ENCODE measurements at regions not wholly inside any gene's neighbourhood (a gene's known extent, or its start where the extent isn't known, plus 50 kb on each side); places are given as distances from the start of the nearest gene placed in this dataset.

GRCh38 chr2:37554687-37555086 lies 116.8 kb downstream of the CDC42EP3 start:
- Histone ChIP-seq H3K27me3 (no peaks in the 10 kb centered on the region), H3K4me3 (no peak overlapping the region), H3K9me3 (no peaks in the 10 kb centered on the region), H3K36me3 (no peaks in the 10 kb centered on the region)
- no peak for DNase-seq

- Histone ChIP-seq H3K36me3 (no peaks in the 10 kb centered on the region), H3K9me3 (no peaks in the 10 kb centered on the region), H3K4me3 (no peak overlapping the region), H3K27me3 (no peaks in the 10 kb centered on the region)
- DNase-seq, result no peak
Measured at GRCh38 chr2:37555457-37555856, 116.0 kb downstream of the CDC42EP3 start.

- H3K4me3 ChIP-seq, result no peak overlapping the region
- no peaks in the 10 kb centered on the region for H3K36me3 ChIP-seq
- no peaks in the 10 kb centered on the region for H3K9me3 ChIP-seq
- no peak for DNase-seq
- H3K27me3 ChIP-seq, result no peaks in the 10 kb centered on the region
Measured at GRCh38 chr2:37556256-37556655, 115.2 kb downstream of the CDC42EP3 start.

- no peak overlapping the region for H3K4me3 ChIP-seq
- DNase-seq, result no peak
- no peaks in the 10 kb centered on the region for H3K27me3 ChIP-seq
- H3K36me3 ChIP-seq, result no peaks in the 10 kb centered on the region
- H3K9me3 ChIP-seq, result no peaks in the 10 kb centered on the region
Measured at GRCh38 chr2:37558623-37559022, 112.8 kb downstream of the CDC42EP3 start.

GRCh38 chr2:37560241-37560848 lies 111.1 kb downstream of the CDC42EP3 start:
- no peaks in the 10 kb centered on the region for H3K27me3 ChIP-seq
- H3K4me3 ChIP-seq, result no peak overlapping the region
- H3K9me3 ChIP-seq, result no peaks in the 10 kb centered on the region
- no peaks in the 10 kb centered on the region for H3K36me3 ChIP-seq
- DNase-seq, result no peak

- H3K36me3 ChIP-seq, result no peaks in the 10 kb centered on the region
- DNase-seq, result no peak
- no peaks in the 10 kb centered on the region for H3K27me3 ChIP-seq
- no peak overlapping the region for H3K4me3 ChIP-seq
- no peaks in the 10 kb centered on the region for H3K9me3 ChIP-seq
Measured at GRCh38 chr2:37560863-37561614, 110.4 kb downstream of the CDC42EP3 start.

- H3K27me3 ChIP-seq, result no peaks in the 10 kb centered on the region
- no peak overlapping the region for H3K4me3 ChIP-seq
- peak; percentile 85 for DNase-seq
- no peaks in the 10 kb centered on the region for H3K9me3 ChIP-seq
- H3K36me3 ChIP-seq, result no peaks in the 10 kb centered on the region
Measured at GRCh38 chr2:37561615-37562569, 109.5 kb downstream of the CDC42EP3 start.

- Histone ChIP-seq H3K36me3 (no peaks in the 10 kb centered on the region), H3K4me3 (no peak overlapping the region), H3K27me3 (no peaks in the 10 kb centered on the region), H3K9me3 (no peaks in the 10 kb centered on the region)
- no peak for DNase-seq
Measured at GRCh38 chr2:37563375-37564015, 107.9 kb downstream of the CDC42EP3 start.

GRCh38 chr2:37564356-37564755 lies 107.1 kb downstream of the CDC42EP3 start:
- DNase-seq, result no peak
- H3K36me3 ChIP-seq, result no peaks in the 10 kb centered on the region
- no peaks in the 10 kb centered on the region for H3K9me3 ChIP-seq
- H3K4me3 ChIP-seq, result no peak overlapping the region
- H3K27me3 ChIP-seq, result no peaks in the 10 kb centered on the region

- H3K9me3 ChIP-seq, result no peaks in the 10 kb centered on the region
- no peaks in the 10 kb centered on the region for H3K27me3 ChIP-seq
- DNase-seq, result peak; percentile 64
- no peaks in the 10 kb centered on the region for H3K36me3 ChIP-seq
- no peak overlapping the region for H3K4me3 ChIP-seq
Measured at GRCh38 chr2:37566517-37566981, 104.9 kb downstream of the CDC42EP3 start.

- no peaks in the 10 kb centered on the region for H3K9me3 ChIP-seq
- H3K27me3 ChIP-seq, result no peaks in the 10 kb centered on the region
- no peaks in the 10 kb centered on the region for H3K36me3 ChIP-seq
- no peak overlapping the region for H3K4me3 ChIP-seq
- no peak for DNase-seq
Measured at GRCh38 chr2:37568565-37568964, 102.9 kb downstream of the CDC42EP3 start.

- DNase-seq, result no peak
- H3K36me3 ChIP-seq, result no peaks in the 10 kb centered on the region
Measured at GRCh38 chr2:37569131-37569823, 102.2 kb downstream of the CDC42EP3 start.

GRCh38 chr2:37569986-37570679 lies 101.3 kb downstream of the CDC42EP3 start:
- Histone ChIP-seq H3K36me3 (no peaks in the 10 kb centered on the region), H3K9me3 (no peaks in the 10 kb centered on the region), H3K4me3 (no peak overlapping the region), H3K27me3 (no peaks in the 10 kb centered on the region)
- peak; percentile 21 for DNase-seq

More at GRCh38 chr2:37569131-37569823, 102.2 kb downstream of the CDC42EP3 start:
- Histone ChIP-seq H3K4me3 (no peak overlapping the region), H3K27me3 (no peaks in the 10 kb centered on the region), H3K9me3 (no peaks in the 10 kb centered on the region)

- Histone ChIP-seq H3K27me3 (no peaks in the 10 kb centered on the region), H3K36me3 (no peaks in the 10 kb centered on the region), H3K4me3 (no peak overlapping the region), H3K9me3 (no peaks in the 10 kb centered on the region)
- DNase-seq, result peak; percentile 87
Measured at GRCh38 chr2:37570773-37571586, 100.5 kb downstream of the CDC42EP3 start.

GRCh38 chr2:37571587-37572136 lies 99.8 kb downstream of the CDC42EP3 start:
- no peak for DNase-seq
- no peaks in the 10 kb centered on the region for H3K27me3 ChIP-seq
- no peaks in the 10 kb centered on the region for H3K36me3 ChIP-seq
- no peaks in the 10 kb centered on the region for H3K9me3 ChIP-seq
- H3K4me3 ChIP-seq, result no peak overlapping the region
